ENCODE measurements at regions not wholly inside any gene's neighbourhood (a gene's known extent, or its start where the extent isn't known, plus 50 kb on each side); places are given as distances from the start of the nearest gene placed in this dataset.

DNA sequence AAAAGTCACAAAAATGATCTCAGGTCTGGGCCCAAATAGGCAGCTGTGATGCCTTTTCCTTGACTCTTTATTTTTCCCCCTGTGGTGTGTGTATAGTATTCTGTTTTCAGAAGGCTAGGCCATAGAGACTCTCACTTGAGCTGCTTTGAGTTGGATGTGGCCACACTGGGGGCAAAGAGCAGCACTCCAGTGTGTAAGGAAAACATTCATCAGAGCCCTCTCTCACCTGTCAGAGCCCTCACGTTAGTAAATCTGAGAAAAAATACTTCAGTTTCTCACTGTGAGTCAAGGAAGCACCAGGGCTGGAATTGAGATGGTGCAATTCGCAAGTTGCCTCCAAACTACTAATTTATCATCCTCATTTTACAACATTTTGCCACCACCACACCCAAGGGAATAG, 136.1 kb downstream of the ST6GAL2 start (continued):
- TF ChIP-seq, protein P1, sequence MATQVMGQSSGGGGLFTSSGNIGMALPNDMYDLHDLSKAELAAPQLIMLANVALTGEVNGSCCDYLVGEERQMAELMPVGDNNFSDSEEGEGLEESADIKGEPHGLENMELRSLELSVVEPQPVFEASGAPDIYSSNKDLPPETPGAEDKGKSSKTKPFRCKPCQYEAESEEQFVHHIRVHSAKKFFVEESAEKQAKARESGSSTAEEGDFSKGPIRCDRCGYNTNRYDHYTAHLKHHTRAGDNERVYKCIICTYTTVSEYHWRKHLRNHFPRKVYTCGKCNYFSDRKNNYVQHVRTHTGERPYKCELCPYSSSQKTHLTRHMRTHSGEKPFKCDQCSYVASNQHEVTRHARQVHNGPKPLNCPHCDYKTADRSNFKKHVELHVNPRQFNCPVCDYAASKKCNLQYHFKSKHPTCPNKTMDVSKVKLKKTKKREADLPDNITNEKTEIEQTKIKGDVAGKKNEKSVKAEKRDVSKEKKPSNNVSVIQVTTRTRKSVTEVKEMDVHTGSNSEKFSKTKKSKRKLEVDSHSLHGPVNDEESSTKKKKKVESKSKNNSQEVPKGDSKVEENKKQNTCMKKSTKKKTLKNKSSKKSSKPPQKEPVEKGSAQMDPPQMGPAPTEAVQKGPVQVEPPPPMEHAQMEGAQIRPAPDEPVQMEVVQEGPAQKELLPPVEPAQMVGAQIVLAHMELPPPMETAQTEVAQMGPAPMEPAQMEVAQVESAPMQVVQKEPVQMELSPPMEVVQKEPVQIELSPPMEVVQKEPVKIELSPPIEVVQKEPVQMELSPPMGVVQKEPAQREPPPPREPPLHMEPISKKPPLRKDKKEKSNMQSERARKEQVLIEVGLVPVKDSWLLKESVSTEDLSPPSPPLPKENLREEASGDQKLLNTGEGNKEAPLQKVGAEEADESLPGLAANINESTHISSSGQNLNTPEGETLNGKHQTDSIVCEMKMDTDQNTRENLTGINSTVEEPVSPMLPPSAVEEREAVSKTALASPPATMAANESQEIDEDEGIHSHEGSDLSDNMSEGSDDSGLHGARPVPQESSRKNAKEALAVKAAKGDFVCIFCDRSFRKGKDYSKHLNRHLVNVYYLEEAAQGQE (IDR thresholded peaks at IDR 0.05; ENCODE audit: low read depth), result no peak
- TF ChIP-seq YY1 (IDR thresholded peaks at IDR 0.05; ENCODE audit: extremely low read depth, insufficient replicate concordance, low read depth, low read length) (no peak), SIN3A (IDR thresholded peaks at IDR 0.05; ENCODE audit: low read depth) (no peak), ELF1 (IDR thresholded peaks at IDR 0.05; ENCODE audit: borderline replicate concordance, low read depth) (no peak), POLR2A (IDR thresholded peaks at IDR 0.05; ENCODE audit: borderline replicate concordance, extremely low read depth, insufficient read depth, insufficient read length) (no peak)
- TF ChIP-seq, protein P2, sequence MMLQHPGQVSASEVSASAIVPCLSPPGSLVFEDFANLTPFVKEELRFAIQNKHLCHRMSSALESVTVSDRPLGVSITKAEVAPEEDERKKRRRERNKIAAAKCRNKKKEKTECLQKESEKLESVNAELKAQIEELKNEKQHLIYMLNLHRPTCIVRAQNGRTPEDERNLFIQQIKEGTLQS (IDR thresholded peaks at IDR 0.05), result no peak

Data from HCT116 (cell line).